ENCODE measurements at regions not wholly inside any gene's neighbourhood (a gene's known extent, or its start where the extent isn't known, plus 50 kb on each side); places are given as distances from the start of the nearest gene placed in this dataset.

- H4K20me1 ChIP-seq (ENCODE audit: insufficient read depth, low read length), result no peaks in the 10 kb centered on the region
- no TSS peak for BruUV-seq (replicated peaks)
- H3K14ac ChIP-seq (replicated peaks; ENCODE audit: low read depth, low read length), result no peak overlapping the region
- no peak overlapping the region for H2BK5ac ChIP-seq (ENCODE audit: low read depth, low read length, poor library complexity, severe bottlenecking)
- ChIA-PET POLR2A (ENCODE audit: unreplicated experiment) (no interaction called here), CTCF (no interaction called here)
- H2AK9ac ChIP-seq (replicated peaks; ENCODE audit: low read depth, low read length, poor library complexity), result no peak overlapping the region
- H3K27me3 ChIP-seq (ENCODE audit: control insufficient read depth, insufficient read depth, low read length), result no peaks in the 10 kb centered on the region
- no peaks in the 10 kb centered on the region for H3K9me3 ChIP-seq (ENCODE audit: control insufficient read depth, insufficient read depth, low read length)
- H3K4me3 ChIP-seq (ENCODE audit: insufficient read depth, low read depth, low read length), result no peak overlapping the region
- DNase-seq, result no peak
- no peak overlapping the region for H3K9ac ChIP-seq (ENCODE audit: low read depth, low read length)
- dilution Hi-C loops (cut with HindIII; ENCODE audit: low sequenced_read_pairs, unreplicated experiment), result no loop called here
- TF ChIP-seq BHLHE40 (IDR thresholded peaks at IDR 0.05; ENCODE audit: low read depth, low read length), result no peak
- no peak for TF ChIP-seq NFE2L2 (IDR thresholded peaks at IDR 0.05; ENCODE audit: low read depth, low read length)
- no peak for TF ChIP-seq MXI1 (IDR thresholded peaks at IDR 0.05; ENCODE audit: borderline replicate concordance, low read depth, low read length)
- no peak for TF ChIP-seq CEBPB (IDR thresholded peaks at IDR 0.05; ENCODE audit: low read depth, low read length)
- no peak for TF ChIP-seq CHD1 (IDR thresholded peaks at IDR 0.05; ENCODE audit: low read depth, low read length)
- TF ChIP-seq RFX5 (IDR thresholded peaks at IDR 0.05; ENCODE audit: low read depth, low read length), result no peak
- no peak for TF ChIP-seq RAD21 (IDR thresholded peaks at IDR 0.05; ENCODE audit: low read length)
- TF ChIP-seq, protein P1, sequence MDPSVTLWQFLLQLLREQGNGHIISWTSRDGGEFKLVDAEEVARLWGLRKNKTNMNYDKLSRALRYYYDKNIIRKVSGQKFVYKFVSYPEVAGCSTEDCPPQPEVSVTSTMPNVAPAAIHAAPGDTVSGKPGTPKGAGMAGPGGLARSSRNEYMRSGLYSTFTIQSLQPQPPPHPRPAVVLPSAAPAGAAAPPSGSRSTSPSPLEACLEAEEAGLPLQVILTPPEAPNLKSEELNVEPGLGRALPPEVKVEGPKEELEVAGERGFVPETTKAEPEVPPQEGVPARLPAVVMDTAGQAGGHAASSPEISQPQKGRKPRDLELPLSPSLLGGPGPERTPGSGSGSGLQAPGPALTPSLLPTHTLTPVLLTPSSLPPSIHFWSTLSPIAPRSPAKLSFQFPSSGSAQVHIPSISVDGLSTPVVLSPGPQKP (IDR thresholded peaks at IDR 0.05; ENCODE audit: borderline replicate concordance, low read depth, low read length), result no peak
- TF ChIP-seq, protein P2, sequence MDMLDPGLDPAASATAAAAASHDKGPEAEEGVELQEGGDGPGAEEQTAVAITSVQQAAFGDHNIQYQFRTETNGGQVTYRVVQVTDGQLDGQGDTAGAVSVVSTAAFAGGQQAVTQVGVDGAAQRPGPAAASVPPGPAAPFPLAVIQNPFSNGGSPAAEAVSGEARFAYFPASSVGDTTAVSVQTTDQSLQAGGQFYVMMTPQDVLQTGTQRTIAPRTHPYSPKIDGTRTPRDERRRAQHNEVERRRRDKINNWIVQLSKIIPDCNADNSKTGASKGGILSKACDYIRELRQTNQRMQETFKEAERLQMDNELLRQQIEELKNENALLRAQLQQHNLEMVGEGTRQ (IDR thresholded peaks at IDR 0.05; ENCODE audit: low read depth, low read length), result no peak
- TF ChIP-seq SMC3 (IDR thresholded peaks at IDR 0.05; ENCODE audit: low read depth, low read length), result no peak
- no peak for TF ChIP-seq MAZ (IDR thresholded peaks at IDR 0.05; ENCODE audit: borderline replicate concordance, low read depth, low read length)
- no peak for TF ChIP-seq FOS (IDR thresholded peaks at IDR 0.05; ENCODE audit: low read depth, low read length)
- TF ChIP-seq RCOR1 (IDR thresholded peaks at IDR 0.05; ENCODE audit: insufficient replicate concordance, low read length), result no peak
- no peak for TF ChIP-seq POLR2A (IDR thresholded peaks at IDR 0.05; ENCODE audit: low read depth, low read length)
- TF ChIP-seq, protein P3, sequence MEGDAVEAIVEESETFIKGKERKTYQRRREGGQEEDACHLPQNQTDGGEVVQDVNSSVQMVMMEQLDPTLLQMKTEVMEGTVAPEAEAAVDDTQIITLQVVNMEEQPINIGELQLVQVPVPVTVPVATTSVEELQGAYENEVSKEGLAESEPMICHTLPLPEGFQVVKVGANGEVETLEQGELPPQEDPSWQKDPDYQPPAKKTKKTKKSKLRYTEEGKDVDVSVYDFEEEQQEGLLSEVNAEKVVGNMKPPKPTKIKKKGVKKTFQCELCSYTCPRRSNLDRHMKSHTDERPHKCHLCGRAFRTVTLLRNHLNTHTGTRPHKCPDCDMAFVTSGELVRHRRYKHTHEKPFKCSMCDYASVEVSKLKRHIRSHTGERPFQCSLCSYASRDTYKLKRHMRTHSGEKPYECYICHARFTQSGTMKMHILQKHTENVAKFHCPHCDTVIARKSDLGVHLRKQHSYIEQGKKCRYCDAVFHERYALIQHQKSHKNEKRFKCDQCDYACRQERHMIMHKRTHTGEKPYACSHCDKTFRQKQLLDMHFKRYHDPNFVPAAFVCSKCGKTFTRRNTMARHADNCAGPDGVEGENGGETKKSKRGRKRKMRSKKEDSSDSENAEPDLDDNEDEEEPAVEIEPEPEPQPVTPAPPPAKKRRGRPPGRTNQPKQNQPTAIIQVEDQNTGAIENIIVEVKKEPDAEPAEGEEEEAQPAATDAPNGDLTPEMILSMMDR (conservative IDR thresholded peaks at IDR 0.05; ENCODE audit: low read depth, low read length), result no peak
- in situ Hi-C loops (cut with MboI; ENCODE audit: low sequenced_read_pairs), result no loop called here
- no peak overlapping the region for H3K18ac ChIP-seq (ENCODE audit: low read depth, low read length)
- no peak overlapping the region for H2BK15ac ChIP-seq (ENCODE audit: low read depth, low read length)
- H3K4me2 ChIP-seq (ENCODE audit: low read depth, low read length), result no peak overlapping the region
- ATAC-seq (ENCODE audit: low read depth), result no peak
- H2BK20ac ChIP-seq (ENCODE audit: low read depth, low read length), result no peak overlapping the region
- no peaks in the 10 kb centered on the region for H3K9me1 ChIP-seq (ENCODE audit: insufficient read depth, low read length)
- H3K79me1 ChIP-seq (ENCODE audit: low read depth in 1 of 2, low read length in 2 of 2), result no peaks in the 10 kb centered on the region
- H3K36me3 ChIP-seq (ENCODE audit: control insufficient read depth, insufficient read depth, low read length), result no peaks in the 10 kb centered on the region
- no peak overlapping the region for H3K4ac ChIP-seq (ENCODE audit: low read depth, low read length)
- H4K5ac ChIP-seq (ENCODE audit: low read depth, low read length), result no peak overlapping the region
- no peak overlapping the region for H3K56ac ChIP-seq (ENCODE audit: extremely low read depth, insufficient read depth, low read length)
- H2AFZ ChIP-seq (replicated peaks; ENCODE audit: low read length, poor library complexity), result no peak overlapping the region
- no peak overlapping the region for H4K8ac ChIP-seq (ENCODE audit: low read depth in 2 of 2, low read length in 2 of 2)
- H2AK5ac ChIP-seq (ENCODE audit: low read depth, low read length), result no peak overlapping the region
- no peak overlapping the region for H3K27ac ChIP-seq (ENCODE audit: insufficient read depth, low read length)
- H3K4me1 ChIP-seq (ENCODE audit: control insufficient read depth, insufficient read depth, low read length), result no peaks in the 10 kb centered on the region
- H2BK120ac ChIP-seq (ENCODE audit: low read depth, low read length), result no peak overlapping the region
- no peak overlapping the region for H3K23ac ChIP-seq (ENCODE audit: low read depth, low read length)
- no CpG with 5 or more reads among the region's 1 CpG for WGBS, 2 experiments (ENCODE audit: extremely low coverage in 2 of 2, insufficient read length in 1 of 2)
- intact Hi-C loops (cut with micrococcal nuclease), result no loop called here
- H4K91ac ChIP-seq (ENCODE audit: insufficient read depth, low read depth, low read length), result no peak overlapping the region
Measured at GRCh38 chr2:221802089-221802488, 230.0 kb upstream of the EPHA4 start.
